Kidney tubule cell (primary cell): ENCODE measurements at regions not wholly inside any gene's neighbourhood (a gene's known extent, or its start where the extent isn't known, plus 50 kb on each side); places are given as distances from the start of the nearest gene placed in this dataset.
"Not testable (repeated sequence)": the region's sequence is repeated elsewhere in the genome, so short reads cannot be mapped to it uniquely, and the experiment has no call there.

Source experiments
- DNase-seq: peaks from one replicate; pipeline ENCODE4 v3.0.0-alpha.2; 2018; ENCODE audit warnings: low spot score

DNA sequence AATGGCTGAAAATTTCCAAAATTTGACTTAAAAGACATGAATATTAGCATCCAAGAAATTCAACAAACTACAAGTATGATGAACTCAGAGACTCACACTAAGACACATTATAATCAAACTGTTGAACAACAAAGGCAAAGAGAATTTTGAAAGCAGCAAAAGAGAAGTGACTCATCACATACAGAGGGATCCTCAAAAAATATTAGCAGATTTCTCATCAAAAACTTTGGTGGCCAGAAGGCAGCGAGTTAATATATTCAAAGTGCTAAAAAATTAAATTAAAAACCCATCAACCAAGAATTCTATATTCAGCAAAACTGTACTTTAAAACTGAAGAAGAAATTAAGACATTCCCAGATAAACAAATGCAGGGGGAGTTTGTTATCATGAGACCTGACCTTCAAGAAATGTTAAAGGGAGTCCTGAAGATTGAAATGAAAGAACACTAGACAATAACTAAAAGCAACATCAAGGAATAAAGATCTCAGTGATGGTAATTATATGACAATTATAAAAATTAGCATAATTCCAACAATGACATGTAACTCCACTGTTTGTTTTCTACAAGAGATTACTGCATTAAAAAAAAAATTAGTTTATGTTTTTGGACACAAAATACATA is 150.0 kb downstream of the RNASET2 start:
- DNase-seq = no peak

DNA sequence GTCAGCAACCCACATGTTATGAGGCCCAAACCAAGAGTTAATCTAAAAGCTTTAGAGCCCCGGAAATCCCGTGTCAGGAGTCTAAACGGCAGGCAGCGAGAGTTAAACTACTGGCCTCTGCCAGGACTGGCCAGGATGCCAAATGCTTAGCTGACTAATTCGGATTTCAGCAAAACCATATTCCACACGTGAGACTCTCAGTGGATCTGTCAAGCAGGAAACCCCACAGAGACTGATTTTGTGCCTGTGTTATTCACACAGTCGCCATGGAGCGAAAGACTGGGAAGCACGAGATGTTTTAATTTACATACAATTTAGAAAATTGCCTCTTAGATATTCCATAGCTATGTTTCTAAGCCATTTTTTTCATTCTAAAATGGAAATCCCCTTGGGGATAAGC is 152.9 kb downstream of the RNASET2 start:
- DNase-seq = no peak

GRCh38 chr6:166802401-166802800 is 153.9 kb downstream of the RNASET2 start:
- no peak for DNase-seq

DNA sequence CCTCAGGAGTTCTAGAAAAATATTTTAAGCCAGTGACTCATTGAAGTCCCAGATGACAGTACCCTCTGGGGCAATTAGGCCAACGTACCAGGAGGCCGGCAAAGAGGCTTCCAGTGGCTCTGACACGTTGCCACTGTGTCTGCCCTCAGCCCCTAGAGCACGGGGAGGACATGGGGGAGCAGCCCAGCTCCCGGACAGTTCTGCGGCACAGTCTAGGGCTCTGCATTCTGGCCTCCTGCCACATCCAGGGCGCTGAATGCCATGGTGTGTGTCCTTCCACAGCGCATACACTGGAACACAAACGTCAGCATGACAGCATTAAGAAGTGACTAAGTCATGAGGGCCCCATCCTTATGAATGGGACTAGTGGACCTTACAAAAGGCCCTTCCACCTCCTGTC is 156.2 kb downstream of the RNASET2 start:
- no peak for DNase-seq

DNA sequence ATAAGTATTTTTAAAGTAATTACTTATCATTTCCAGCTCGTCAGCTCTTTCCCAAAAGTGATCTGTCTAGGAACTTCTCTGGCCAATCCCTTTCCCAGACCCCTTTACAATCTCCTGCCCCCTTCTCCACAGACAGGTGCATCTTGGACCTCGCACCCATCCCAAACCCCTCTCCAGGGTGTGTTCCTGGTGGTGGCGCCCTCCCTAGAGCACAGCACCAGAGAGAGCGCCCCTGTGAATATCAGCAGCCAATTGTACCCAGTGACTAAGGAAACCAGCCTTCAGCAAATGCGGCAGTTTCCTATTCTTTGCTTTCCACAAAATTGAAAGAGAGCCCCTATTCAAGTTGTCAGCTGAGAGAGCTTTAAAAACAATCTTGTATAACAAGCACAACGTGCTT is 157.7 kb downstream of the RNASET2 start:
- DNase-seq = no peak

- no peak for DNase-seq
Observed at GRCh38 chr6:166796610-166797009, 159.7 kb downstream of the RNASET2 start.

- no peak for DNase-seq
Observed at GRCh38 chr6:166795879-166796278, 160.5 kb downstream of the RNASET2 start.

- DNase-seq = not testable (repeated sequence)
Observed at GRCh38 chr6:166790808-166791207, 163.8 kb upstream of the RPS6KA2 start.

GRCh38 chr6:166788846-166789529 is 161.9 kb upstream of the RPS6KA2 start:
- not testable (repeated sequence) for DNase-seq

- peak; percentile 73 for DNase-seq
Observed at GRCh38 chr6:166786704-166787293, 159.7 kb upstream of the RPS6KA2 start.

- no peak for DNase-seq
Observed at GRCh38 chr6:166785131-166785530, 158.1 kb upstream of the RPS6KA2 start.

DNA sequence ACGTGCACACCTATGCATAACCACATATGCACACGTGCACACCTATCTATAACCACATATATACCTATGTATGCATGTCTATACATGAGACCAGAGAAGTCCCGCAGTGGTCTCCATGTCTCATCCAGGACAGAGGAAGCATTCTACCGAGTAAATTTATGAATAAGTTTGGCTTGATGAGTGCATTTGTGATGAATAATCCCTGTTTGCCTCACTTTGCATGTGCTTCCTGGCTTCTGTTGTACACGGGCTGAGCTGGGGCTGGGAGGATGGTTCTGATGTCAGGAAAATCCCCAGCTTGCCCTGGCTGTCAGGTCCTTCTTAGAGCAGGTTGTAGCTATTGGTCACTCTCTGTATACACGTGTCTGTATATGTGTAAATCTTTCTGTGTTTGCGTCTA is 157.6 kb upstream of the RPS6KA2 start:
- peak; percentile 61 for DNase-seq

DNA sequence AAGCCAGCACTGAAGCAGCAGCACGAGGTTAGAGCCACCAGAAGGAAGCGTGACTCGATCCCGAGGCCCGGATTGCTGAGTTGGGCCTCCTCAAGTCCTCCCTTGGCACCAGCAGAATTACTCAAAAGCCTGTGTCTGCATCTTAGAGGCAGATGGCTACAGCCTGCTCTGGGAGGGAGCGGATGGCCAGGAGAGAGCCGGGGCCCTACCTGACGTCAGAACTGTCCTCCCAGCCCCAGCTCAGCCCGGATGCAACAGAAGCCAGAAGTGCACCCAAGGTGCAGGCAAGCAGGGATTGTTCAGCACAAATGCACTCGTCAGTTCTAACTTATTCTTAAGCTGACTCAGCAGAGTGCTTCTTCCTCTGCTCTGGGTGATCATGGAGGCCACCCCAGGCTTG is 155.5 kb upstream of the RPS6KA2 start:
- DNase-seq = no peak

DNA sequence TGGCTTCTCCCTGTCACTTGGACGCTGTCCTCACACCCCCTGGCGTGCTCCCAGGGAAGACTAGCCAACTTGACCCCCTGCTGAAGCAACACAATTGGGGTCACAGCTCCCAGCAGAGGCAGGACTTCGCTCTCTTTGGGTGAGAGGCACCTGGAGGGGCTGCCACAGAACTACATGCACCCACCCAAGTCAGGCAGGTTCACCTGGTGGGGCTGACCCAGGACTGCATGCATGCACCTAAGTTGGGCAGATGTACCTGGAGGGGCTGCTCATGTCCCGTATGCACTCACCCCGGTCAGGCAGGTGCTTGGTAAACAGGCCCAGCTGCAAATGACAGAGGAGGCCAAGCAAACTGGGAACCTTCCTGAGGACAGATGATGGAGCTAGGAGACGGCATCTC is 154.3 kb upstream of the RPS6KA2 start:
- no peak for DNase-seq

- no peak for DNase-seq
Observed at GRCh38 chr6:166779963-166780683, 153.1 kb upstream of the RPS6KA2 start.

DNA sequence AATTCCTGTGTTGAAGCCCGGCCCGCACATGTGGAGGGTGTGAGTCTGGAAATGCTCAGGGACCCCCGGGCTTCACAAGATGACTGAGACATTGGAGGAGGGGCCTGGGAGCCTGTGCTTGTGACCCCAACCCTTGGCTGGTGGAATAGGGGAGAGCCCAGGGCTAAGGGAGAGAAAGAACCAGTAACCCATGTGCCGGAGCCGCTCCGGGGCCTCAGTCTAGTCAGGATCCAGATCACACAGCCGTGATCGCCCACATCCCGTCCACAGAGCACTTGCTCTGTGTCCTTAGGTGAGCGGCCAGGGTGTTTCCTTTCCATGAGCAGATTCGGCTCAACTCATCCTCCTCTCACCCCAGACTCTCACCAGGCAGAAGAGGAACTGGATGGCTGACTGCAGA is 152.3 kb upstream of the RPS6KA2 start:
- no peak for DNase-seq

DNA sequence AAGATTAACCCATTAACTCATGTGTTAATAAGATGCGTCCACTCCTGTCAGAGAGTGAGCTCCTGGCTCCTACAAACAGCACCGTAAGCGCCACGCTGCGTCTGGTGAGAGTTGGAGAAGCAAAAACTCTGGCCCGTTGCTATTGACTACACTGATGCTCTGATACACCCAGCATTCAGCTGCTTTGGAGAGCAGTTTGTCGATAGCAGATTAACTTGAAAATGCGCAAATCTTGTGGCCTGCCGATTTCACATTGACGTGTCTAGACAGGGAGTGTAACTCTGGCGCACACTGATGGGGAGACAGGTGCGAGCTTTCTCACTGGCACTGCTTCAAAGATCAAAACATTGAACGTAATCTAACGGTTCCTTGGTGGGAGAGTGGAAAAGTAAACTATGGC is 151.7 kb upstream of the RPS6KA2 start:
- no peak for DNase-seq

DNA sequence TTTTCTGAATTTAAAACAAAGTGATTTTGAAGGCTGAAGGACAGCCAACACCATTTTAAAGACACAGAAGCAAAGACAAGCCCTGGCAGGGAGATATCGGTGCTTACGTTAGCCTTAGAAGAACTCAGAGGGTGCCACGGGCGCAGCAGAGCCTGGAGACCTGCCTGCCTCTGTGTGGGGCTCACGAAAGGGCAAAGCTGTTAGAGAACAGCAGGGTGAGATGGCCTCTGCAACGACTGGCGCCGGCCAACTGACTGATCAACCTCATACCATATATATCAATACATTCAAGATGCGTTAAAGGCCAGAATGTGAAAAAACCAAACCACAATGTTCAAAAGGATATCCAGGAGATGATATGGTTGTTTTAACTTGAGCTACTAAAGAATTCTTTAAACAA is 151.0 kb upstream of the RPS6KA2 start:
- no peak for DNase-seq

GRCh38 chr6:166777096-166777630 is 150.1 kb upstream of the RPS6KA2 start:
- no peak for DNase-seq

DNA sequence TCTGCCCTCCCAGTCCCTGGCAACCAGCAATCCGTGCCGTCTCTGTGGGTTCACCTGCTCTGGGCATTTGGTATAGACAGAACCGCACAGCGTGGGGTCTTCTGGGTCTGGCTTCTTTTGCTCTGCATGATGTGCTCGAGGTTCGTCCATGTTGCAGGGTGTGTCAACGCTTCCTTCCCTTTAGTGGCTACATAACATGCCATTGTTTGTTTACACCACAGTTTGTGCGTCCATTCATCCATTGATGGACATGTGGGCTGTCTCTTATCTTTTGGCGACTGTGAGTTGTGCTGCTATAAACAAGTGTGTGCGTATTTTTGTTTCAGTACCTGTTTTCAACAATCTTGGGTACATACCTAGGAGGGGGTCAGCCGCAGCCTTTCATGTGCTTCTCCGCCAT is 149.5 kb upstream of the RPS6KA2 start:
- no peak for DNase-seq

GRCh38 chr6:166775923-166776220 is 148.8 kb upstream of the RPS6KA2 start:
- DNase-seq = no peak

- peak; percentile 65 for DNase-seq
Observed at GRCh38 chr6:166775180-166775922, 148.3 kb upstream of the RPS6KA2 start.
